ENCODE measurements at regions not wholly inside any gene's neighbourhood (a gene's known extent, or its start where the extent isn't known, plus 50 kb on each side); places are given as distances from the start of the nearest gene placed in this dataset.

- Histone ChIP-seq H3K27ac (no peak overlapping the region), H3K4me3 (no peak overlapping the region), H3K4me1 (no peaks in the 10 kb centered on the region), H3K9me3 (no peaks in the 10 kb centered on the region), H3K27me3 (no peaks in the 10 kb centered on the region), H3K36me3 (no peaks in the 10 kb centered on the region)
- no peak for DNase-seq
- TF ChIP-seq POLR2A (IDR thresholded peaks at IDR 0.05) = no peak
- TF ChIP-seq CTCF (IDR thresholded peaks at IDR 0.05) = no peak
Observed at GRCh38 chr3:46080124-46080968, 53.1 kb upstream of the XCR1 start.

GRCh38 chr3:46078712-46079400, 51.6 kb upstream of the XCR1 start:
- peak; percentile 68 to 99 (median 98) for DNase-seq
- no peak for TF ChIP-seq POLR2A (IDR thresholded peaks at IDR 0.05)
- TF ChIP-seq CTCF (IDR thresholded peaks at IDR 0.05) = peak; percentile 92 to 99 (median 98)
- H3K4me3 ChIP-seq = no peak overlapping the region
- no peak overlapping the region for H3K27ac ChIP-seq
- no peaks in the 10 kb centered on the region for H3K36me3 ChIP-seq
- H3K4me1 ChIP-seq = no peaks in the 10 kb centered on the region
- no peaks in the 10 kb centered on the region for H3K9me3 ChIP-seq
- no peaks in the 10 kb centered on the region for H3K27me3 ChIP-seq
